ENCODE measurements at regions not wholly inside any gene's neighbourhood (a gene's known extent, or its start where the extent isn't known, plus 50 kb on each side); places are given as distances from the start of the nearest gene placed in this dataset.

GRCh38 chr14:85142982-85143381 lies 387.0 kb upstream of the FLRT2 start:
- Histone ChIP-seq H3K4me1 (no peaks in the 10 kb centered on the region), H3K4me3 (no peak overlapping the region), H3K27ac (no peak overlapping the region), H3K27me3 (no peaks in the 10 kb centered on the region), H3K36me3 (no peaks in the 10 kb centered on the region), H3K9me3 (no peaks in the 10 kb centered on the region)
- DNase-seq: no peak
- 36 to 58% methylated on average over 1 of the region's 1 CpG for WGBS, 2 donors
- TF ChIP-seq CTCF (IDR thresholded peaks at IDR 0.05): no peak
- no peak for TF ChIP-seq POLR2AphosphoS5 (IDR thresholded peaks at IDR 0.05)
- no peak for TF ChIP-seq POLR2A (IDR thresholded peaks at IDR 0.05)
- intact Hi-C loops (cut with DNase I): no loop called here

GRCh38 chr14:85146779-85147178 lies 383.2 kb upstream of the FLRT2 start:
- 58 to 82% methylated on average over 3 of the region's 3 CpGs for WGBS, 2 donors
- intact Hi-C loops (cut with DNase I): no loop called here
- no peak for DNase-seq
- H3K4me1 ChIP-seq: no peaks in the 10 kb centered on the region
- H3K27ac ChIP-seq: no peak overlapping the region
- H3K36me3 ChIP-seq: no peaks in the 10 kb centered on the region
- TF ChIP-seq POLR2A (IDR thresholded peaks at IDR 0.05): no peak
- no peak for TF ChIP-seq EP300 (IDR thresholded peaks at IDR 0.05)
- no peak for TF ChIP-seq POLR2AphosphoS5 (IDR thresholded peaks at IDR 0.05)
- no peak for TF ChIP-seq CTCF (IDR thresholded peaks at IDR 0.05)
- no peak overlapping the region for H3K4me3 ChIP-seq
- H3K9me3 ChIP-seq: no peaks in the 10 kb centered on the region
- no peaks in the 10 kb centered on the region for H3K27me3 ChIP-seq

- H3K4me1 ChIP-seq: no peaks in the 10 kb centered on the region
- WGBS, 2 donors: 51 to 71% methylated on average over 4 of the region's 4 CpGs
- no peaks in the 10 kb centered on the region for H3K36me3 ChIP-seq
- TF ChIP-seq EP300 (IDR thresholded peaks at IDR 0.05) (no peak), POLR2A (IDR thresholded peaks at IDR 0.05) (no peak), CTCF (IDR thresholded peaks at IDR 0.05) (no peak), POLR2AphosphoS5 (IDR thresholded peaks at IDR 0.05) (no peak)
- intact Hi-C loops (cut with DNase I): no loop called here
- no peaks in the 10 kb centered on the region for H3K27me3 ChIP-seq
- H3K4me3 ChIP-seq: no peak overlapping the region
- no peak overlapping the region for H3K27ac ChIP-seq
- DNase-seq: no peak
- H3K9me3 ChIP-seq: no peaks in the 10 kb centered on the region
These were observed 379.8 kb upstream of the FLRT2 start for GRCh38 chr14:85150166-85150565.

GRCh38 chr14:85154714-85155113 lies 375.2 kb upstream of the FLRT2 start:
- WGBS, 2 donors: 75 to 86% methylated on average over 3 of the region's 3 CpGs
- Histone ChIP-seq H3K4me3 (no peak overlapping the region), H3K4me1 (no peaks in the 10 kb centered on the region), H3K36me3 (no peaks in the 10 kb centered on the region), H3K27ac (no peak overlapping the region), H3K9me3 (no peaks in the 10 kb centered on the region), H3K27me3 (no peaks in the 10 kb centered on the region)
- intact Hi-C loops (cut with DNase I): no loop called here
- DNase-seq: no peak
- TF ChIP-seq CTCF (IDR thresholded peaks at IDR 0.05): no peak
- no peak for TF ChIP-seq EP300 (IDR thresholded peaks at IDR 0.05)
- no peak for TF ChIP-seq POLR2A (IDR thresholded peaks at IDR 0.05)
- TF ChIP-seq POLR2AphosphoS5 (IDR thresholded peaks at IDR 0.05): no peak

GRCh38 chr14:85156319-85156718 lies 373.6 kb upstream of the FLRT2 start:
- intact Hi-C loops (cut with DNase I): no loop called here
- H3K36me3 ChIP-seq: no peaks in the 10 kb centered on the region
- H3K27me3 ChIP-seq: no peaks in the 10 kb centered on the region
- no peak overlapping the region for H3K27ac ChIP-seq
- no peaks in the 10 kb centered on the region for H3K4me1 ChIP-seq
- H3K9me3 ChIP-seq: no peaks in the 10 kb centered on the region
- H3K4me3 ChIP-seq: no peak overlapping the region
- TF ChIP-seq EP300 (IDR thresholded peaks at IDR 0.05): no peak
- no peak for TF ChIP-seq CTCF (IDR thresholded peaks at IDR 0.05)
- TF ChIP-seq POLR2A (IDR thresholded peaks at IDR 0.05): no peak
- TF ChIP-seq POLR2AphosphoS5 (IDR thresholded peaks at IDR 0.05): no peak
- DNase-seq: no peak

All from sigmoid colon (tissue), 6 donors.